A549 (cell line): ENCODE measurements at regions not wholly inside any gene's neighbourhood (a gene's known extent, or its start where the extent isn't known, plus 50 kb on each side); places are given as distances from the start of the nearest gene placed in this dataset.

Experiments used
- ATAC-seq, 2 experiments: fragments of 200-7000 bp in 1 of 2; fragments of >200 bp in 1 of 2; cut with Nextera tagmentation in 1 of 2; cut with Tn5 transposase in 1 of 2; 3 replicates each; pipeline versions ENCODE4 v1.8.0 to v1.9.1; 2018 to 2020; ENCODE audit warnings: mild to moderate bottlenecking in 1 of 2, moderate library complexity in 1 of 2
- CTCF ChIA-PET: fragments of 300-600 bp; sonication (Branson Sonifier 250); formaldehyde crosslinking; extraction: SDS; loops from one replicate; lab custom pipeline; 2021; ENCODE audit warnings: antibody characterized with exemption, inconsistent platforms; lab: Yijun Ruan, JAX
- POLR2A ChIA-PET: fragments of 350-600 bp; formaldehyde crosslinking; extraction: SDS; loops from one replicate; lab custom pipeline; 2021; ENCODE audit warnings: antibody characterized with exemption, inconsistent platforms; lab: Yijun Ruan, JAX
- DNase-seq, 2 experiments: peaks; one replicate each; pipeline versions ENCODE4 v3.0.0 to v3.0.0-alpha.2; 2011 to 2016; ENCODE audit warnings: low read depth in 1 of 2, low spot score in 1 of 2
- FAIRE-seq: peaks from 2 replicates; lab custom pipeline; 2011; peaks lifted over from hg19 to GRCh38; lab: Jason Lieb, UNC
- H3K27ac ChIP-seq, 2 experiments: fragments of >200 bp; sonication (Bioruptor Twin); formaldehyde crosslinking; 3 replicates each; pipeline ENCODE4 v1.5.1; 2016 to 2017
- H3K4me1 ChIP-seq: fragments of >200 bp; sonication (Bioruptor Twin); formaldehyde crosslinking; 3 replicates; pipeline ENCODE4 v1.6.1; 2016
- H3K4me2 ChIP-seq: fragments of >200 bp; sonication (Bioruptor Twin); formaldehyde crosslinking; 3 replicates; pipeline ENCODE4 v1.6.1; 2016
- H3K4me3 ChIP-seq: fragments of >200 bp; sonication (Bioruptor Twin); formaldehyde crosslinking; 3 replicates; pipeline ENCODE4 v1.5.1; 2016
- H3K9me3 ChIP-seq: fragments of >200 bp; sonication (Bioruptor Twin); formaldehyde crosslinking; 3 replicates; pipeline ENCODE4 v1.6.1; 2016
- ATOH8 ChIP-seq: fragments of 250-450 bp; sonication (Bioruptor Pico); IDR thresholded peaks from 2 replicates; pipeline ENCODE4 v1.5.0; 2020; ENCODE audit warnings: low read depth, mild to moderate bottlenecking, moderate library complexity
- BCL3 ChIP-seq: fragments of >200 bp; sonication (Bioruptor Twin); formaldehyde crosslinking; IDR thresholded peaks from 3 replicates; pipeline ENCODE4 v1.6.1; 2016
- CBX2 ChIP-seq: fragments of 200-600 bp; sonication (generic); IDR thresholded peaks from 2 replicates; pipeline ENCODE4 v1.6.1; 2016; ENCODE audit warnings: low read depth, mild to moderate bottlenecking, borderline replicate concordance
- CEBPB ChIP-seq, 2 experiments: fragments of >200 bp in 1 of 2; sonication (Bioruptor Twin) in 1 of 2; formaldehyde crosslinking in 1 of 2; IDR thresholded peaks; 2 replicates each; pipeline ENCODE4 v1.6.1; 2012 to 2016
- CHD4 ChIP-seq: fragments of 200-600 bp; sonication (generic); IDR thresholded peaks from 2 replicates; pipeline ENCODE4 v1.6.1; 2016; ENCODE audit warnings: antibody characterized with exemption, mild to moderate bottlenecking, borderline replicate concordance
- EHF ChIP-seq: fragments of 250-450 bp; sonication (Bioruptor Pico); IDR thresholded peaks from 2 replicates; pipeline ENCODE4 v1.5.0; 2020; ENCODE audit warnings: mild to moderate bottlenecking
- EHMT2 ChIP-seq: fragments of 200-600 bp; sonication (generic); IDR thresholded peaks from 2 replicates; pipeline ENCODE4 v1.6.1; 2016; ENCODE audit warnings: antibody characterized with exemption, low read depth, mild to moderate bottlenecking, moderate library complexity
- ELK1 ChIP-seq: fragments of 150-350 bp; IDR thresholded peaks from 2 replicates; pipeline ENCODE4 v1.6.1; 2014; ENCODE audit warnings: low read depth, mild to moderate bottlenecking, low read length
- ESRRA ChIP-seq: fragments of 150-350 bp; IDR thresholded peaks from 2 replicates; pipeline ENCODE4 v1.6.1; 2014; ENCODE audit warnings: mild to moderate bottlenecking, low read length, borderline replicate concordance
- HDAC2 ChIP-seq: fragments of 200-600 bp; sonication (generic); IDR thresholded peaks from 2 replicates; pipeline ENCODE4 v1.6.1; 2016
- HOXA7 ChIP-seq: fragments of 250-450 bp; sonication (Bioruptor Pico); IDR thresholded peaks from 2 replicates; pipeline ENCODE4 v1.5.0; 2020; ENCODE audit warnings: mild to moderate bottlenecking, moderate library complexity
- HOXB13 ChIP-seq: fragments of 250-450 bp; sonication (Bioruptor Pico); IDR thresholded peaks from 2 replicates; pipeline ENCODE4 v1.5.0; 2020; ENCODE audit warnings: low read depth, mild to moderate bottlenecking, moderate library complexity
- JUNB ChIP-seq: fragments of >200 bp; sonication (Bioruptor Twin); formaldehyde crosslinking; IDR thresholded peaks from 2 replicates; pipeline ENCODE4 v1.6.1; 2016
- KDM1A ChIP-seq: fragments of 200-600 bp; sonication (generic); IDR thresholded peaks from 2 replicates; pipeline ENCODE4 v1.6.1; 2016; ENCODE audit warnings: low read depth, mild to moderate bottlenecking
- MAFK ChIP-seq: fragments of 450-650 bp; IDR thresholded peaks from 2 replicates; pipeline ENCODE4 v1.6.1; 2014; ENCODE audit not compliant: partially characterized antibody
- MYC ChIP-seq: IDR thresholded peaks from 2 replicates; pipeline ENCODE4 v1.6.1; 2012; ENCODE audit warnings: mild to moderate bottlenecking, inconsistent platforms, low read length, improper control_type of control experiment, borderline replicate concordance
- NFE2L2 ChIP-seq: fragments of 150-350 bp; conservative IDR thresholded peaks from 2 replicates; pipeline ENCODE4 v1.6.1; 2014; ENCODE audit warnings: low read length
- PBX3 ChIP-seq: IDR thresholded peaks from 2 replicates; pipeline ENCODE4 v1.6.1; 2012
- PHF8 ChIP-seq: fragments of 200-600 bp; sonication (generic); IDR thresholded peaks from 2 replicates; pipeline ENCODE4 v1.6.1; 2016; ENCODE audit warnings: low read depth, mild to moderate bottlenecking, antibody characterized with exemption, moderate library complexity, borderline replicate concordance
- RFX5 ChIP-seq: fragments of 450-650 bp; IDR thresholded peaks from 2 replicates; pipeline ENCODE4 v1.7.1; 2014; ENCODE audit warnings: antibody characterized with exemption, mild to moderate bottlenecking, moderate library complexity
- SMC3 ChIP-seq: fragments of >200 bp; sonication (Bioruptor Twin); formaldehyde crosslinking; IDR thresholded peaks from 3 replicates; pipeline ENCODE4 v1.6.1; 2018; ENCODE audit warnings: inconsistent platforms
- TFCP2L1 ChIP-seq: fragments of 250-450 bp; sonication (Bioruptor Pico); IDR thresholded peaks from 2 replicates; pipeline ENCODE4 v1.5.0; 2021; ENCODE audit warnings: mild to moderate bottlenecking
- TP53 ChIP-seq: fragments of 250-450 bp; sonication (Bioruptor Pico); IDR thresholded peaks from 2 replicates; pipeline ENCODE4 v1.5.0; 2021; ENCODE audit warnings: mild to moderate bottlenecking, moderate library complexity
- ZSCAN20 ChIP-seq: fragments of 250-450 bp; sonication (Bioruptor Pico); IDR thresholded peaks from 2 replicates; pipeline ENCODE4 v1.8.0; 2022; ENCODE audit warnings: mild to moderate bottlenecking, moderate library complexity
- WGBS: methylation state at CpG from one replicate; pipeline ENCODE4 v1.1.6; 2017; ENCODE audit errors: missing lambda C conversion rate; 5-methylcytosine and 5-hydroxymethylcytosine counted together

GRCh38 chr14:100453930-100454329 is 130.8 kb downstream of the SLC25A47 start:
- ChIA-PET POLR2A (no interaction called here), CTCF (interaction anchor here (1.6 kb wide), 1 partner anchor 10 kb away, joined by 5 read pairs; no protein-coding TSS in a partner anchor)
- 53% methylated on average over 2 of the region's 2 CpGs for WGBS
- Histone ChIP-seq H3K4me1 (no peaks in the 10 kb centered on the region), H3K4me2 (no peak overlapping the region), H3K27ac (no peak overlapping the region), H3K9me3 (no peaks in the 10 kb centered on the region), H3K4me3 (no peak overlapping the region)
- FAIRE-seq (no peak), ATAC-seq (no peak), DNase-seq (no peak)
- TF ChIP-seq ZSCAN20 (CRISPR knock-in tag) (no peak), HDAC2 (no peak), MYC (no peak), CEBPB (IDR thresholded peaks at IDR 0.05) (no peak), RFX5 (no peak), ESRRA (no peak), CBX2 (no peak), NFE2L2 (no peak), JUNB (no peak), MAFK (no peak), TP53 (CRISPR knock-in tag) (no peak), SMC3 (no peak), ATOH8 (no peak), HOXB13 (no peak), TFCP2L1 (CRISPR knock-in tag) (no peak), EHMT2 (no peak)

GRCh38 chr14:100454437-100454836 is 131.3 kb downstream of the SLC25A47 start:
- 44% methylated on average over 1 of the region's 1 CpG for WGBS
- H3K9me3 ChIP-seq = no peaks in the 10 kb centered on the region
- no peak for FAIRE-seq
- H3K4me2 ChIP-seq = no peak overlapping the region
- POLR2A ChIA-PET = no interaction called here
- no peak for DNase-seq
- TF ChIP-seq KDM1A = no peak
- TF ChIP-seq ELK1 = no peak
- TF ChIP-seq CHD4 = no peak
- no peak for TF ChIP-seq BCL3
- TF ChIP-seq PBX3 = no peak
- no peak for TF ChIP-seq EHMT2
- no peak for TF ChIP-seq NFE2L2
- no peak for TF ChIP-seq PHF8
- TF ChIP-seq HOXA7 (CRISPR knock-in tag) = no peak
- TF ChIP-seq EHF (CRISPR knock-in tag) = no peak
- no peak overlapping the region for H3K27ac ChIP-seq
- no peaks in the 10 kb centered on the region for H3K4me1 ChIP-seq
- no peak for ATAC-seq
- CTCF ChIA-PET = interaction anchor here (0.6 to 1.6 kb wide), 5 partner anchors 10 to 191 kb away, joined by 3 to 5 read pairs (median 3); no protein-coding TSS in a partner anchor
- no peak overlapping the region for H3K4me3 ChIP-seq
